ENCODE measurements at regions not wholly inside any gene's neighbourhood (a gene's known extent, or its start where the extent isn't known, plus 50 kb on each side); places are given as distances from the start of the nearest gene placed in this dataset.

DNA sequence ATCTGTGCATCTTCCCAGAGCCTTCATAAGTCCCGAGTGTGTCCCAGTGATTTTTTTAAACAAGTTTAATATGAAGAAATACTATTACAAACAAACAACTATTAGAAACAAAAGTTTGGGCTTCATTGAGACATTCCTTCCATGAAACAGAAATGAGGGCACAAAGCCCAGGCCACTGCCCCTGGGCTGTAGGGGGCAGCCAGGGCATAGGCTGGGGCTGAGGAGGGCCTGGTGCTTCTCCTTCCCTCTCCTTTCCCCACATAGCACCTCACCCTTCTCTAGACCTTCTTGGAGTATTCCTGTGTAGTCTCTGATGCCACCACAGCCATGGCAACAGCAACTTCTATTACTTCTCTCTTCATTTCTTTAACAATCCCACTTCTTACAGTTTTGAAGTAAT is 348.2 kb downstream of the IRX2 start:
- TF ChIP-seq, protein P1, sequence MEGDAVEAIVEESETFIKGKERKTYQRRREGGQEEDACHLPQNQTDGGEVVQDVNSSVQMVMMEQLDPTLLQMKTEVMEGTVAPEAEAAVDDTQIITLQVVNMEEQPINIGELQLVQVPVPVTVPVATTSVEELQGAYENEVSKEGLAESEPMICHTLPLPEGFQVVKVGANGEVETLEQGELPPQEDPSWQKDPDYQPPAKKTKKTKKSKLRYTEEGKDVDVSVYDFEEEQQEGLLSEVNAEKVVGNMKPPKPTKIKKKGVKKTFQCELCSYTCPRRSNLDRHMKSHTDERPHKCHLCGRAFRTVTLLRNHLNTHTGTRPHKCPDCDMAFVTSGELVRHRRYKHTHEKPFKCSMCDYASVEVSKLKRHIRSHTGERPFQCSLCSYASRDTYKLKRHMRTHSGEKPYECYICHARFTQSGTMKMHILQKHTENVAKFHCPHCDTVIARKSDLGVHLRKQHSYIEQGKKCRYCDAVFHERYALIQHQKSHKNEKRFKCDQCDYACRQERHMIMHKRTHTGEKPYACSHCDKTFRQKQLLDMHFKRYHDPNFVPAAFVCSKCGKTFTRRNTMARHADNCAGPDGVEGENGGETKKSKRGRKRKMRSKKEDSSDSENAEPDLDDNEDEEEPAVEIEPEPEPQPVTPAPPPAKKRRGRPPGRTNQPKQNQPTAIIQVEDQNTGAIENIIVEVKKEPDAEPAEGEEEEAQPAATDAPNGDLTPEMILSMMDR (conservative IDR thresholded peaks at IDR 0.05; ENCODE audit: low read length) = no peak
- TF ChIP-seq EZH2phosphoT487 (IDR thresholded peaks at IDR 0.05; ENCODE audit: borderline replicate concordance) = no peak

All from Loucy (cell line).